ENCODE measurements at regions not wholly inside any gene's neighbourhood (a gene's known extent, or its start where the extent isn't known, plus 50 kb on each side); places are given as distances from the start of the nearest gene placed in this dataset.

DNA sequence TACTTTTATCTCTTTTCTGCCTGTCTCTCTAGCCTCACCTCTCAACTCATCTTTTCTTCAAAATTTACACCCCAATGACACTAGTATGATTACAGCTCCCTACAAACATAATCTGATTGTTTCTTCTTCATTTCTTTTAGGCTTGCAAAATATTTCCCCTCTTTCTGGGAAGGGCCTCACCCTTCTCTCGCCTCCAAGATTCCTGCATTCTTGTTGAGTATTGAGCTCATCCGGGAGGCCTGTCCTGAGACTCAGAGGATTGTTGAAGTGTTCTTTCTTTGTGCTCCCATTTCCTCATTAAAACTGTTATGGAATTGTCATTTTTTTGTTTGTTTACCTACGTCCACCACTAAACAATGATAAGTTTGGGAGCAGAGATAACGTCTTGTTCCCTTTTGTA, 99.1 kb upstream of the CHRM3 start (continued):
- TF ChIP-seq CAMTA2 (CRISPR knock-in tag; conservative IDR thresholded peaks at IDR 0.05), result no peak
- no peak for TF ChIP-seq MYNN (IDR thresholded peaks at IDR 0.05)
- TF ChIP-seq MYNN (CRISPR knock-in tag; IDR thresholded peaks at IDR 0.05), result no peak
- no peak for TF ChIP-seq ZBTB1 (CRISPR knock-in tag; IDR thresholded peaks at IDR 0.05; ENCODE audit: borderline replicate concordance, low read depth)
- no peak for TF ChIP-seq POLR2AphosphoS2 (IDR thresholded peaks at IDR 0.05; ENCODE audit: low read length)
- TF ChIP-seq BRD9 (IDR thresholded peaks at IDR 0.05; ENCODE audit: low read depth, partially characterized antibody), result no peak

DNA sequence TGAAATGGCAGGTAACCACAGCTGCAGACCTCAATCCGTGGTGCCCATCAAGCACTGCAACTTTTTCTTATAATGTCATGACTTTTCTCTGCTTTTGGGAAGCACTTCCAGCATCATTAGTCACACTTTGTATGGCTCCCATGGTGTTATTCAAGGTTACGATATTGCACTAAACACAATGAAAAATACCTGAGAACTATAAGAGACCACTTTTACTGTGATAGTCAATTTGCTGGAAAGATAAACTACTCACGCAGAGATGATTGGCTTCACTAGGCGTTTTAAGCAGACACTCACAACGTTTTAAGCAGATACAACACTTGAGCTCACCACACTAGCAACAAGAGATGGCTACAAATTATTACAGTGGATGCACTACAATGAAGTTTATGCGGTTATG, 103.2 kb upstream of the CHRM3 start:
- FAIRE-seq, result no peak
- WGBS (ENCODE audit: insufficient coverage, low coverage, missing lambda C conversion rate), result under 1% methylated on average over 6 of the region's 6 CpGs
- intact Hi-C loops (cut with micrococcal nuclease), result no loop called here

More for the DNA sequence above, 103.2 kb upstream of the CHRM3 start:
- Histone ChIP-seq H3K27ac (ENCODE audit: extremely low read depth, low read depth, low read length) (no peak overlapping the region), H2AFZ (ENCODE audit: low read depth, low read length) (no peak overlapping the region), H3K79me2 (ENCODE audit: control insufficient read depth, insufficient read depth, low read length) (no peaks in the 10 kb centered on the region), H3K9me3 (replicated peaks; ENCODE audit: control insufficient read depth, insufficient read depth, low read depth, low read length) (peaks cover 4% of the 10 kb centered on the region; the same call in 1 of the 2 replicates), H3K27me3 (ENCODE audit: control insufficient read depth in 2 of 2, insufficient read depth in 2 of 2, low read length in 2 of 2) (no peaks in the 10 kb centered on the region), H3K9me1 (ENCODE audit: control insufficient read depth, insufficient read depth, low read length) (no peaks in the 10 kb centered on the region), H4K20me1 (replicated peaks; ENCODE audit: control insufficient read depth, insufficient read depth, low read length) (no peaks in the 10 kb centered on the region), H3K4me1 (replicated peaks in 1 of 2; ENCODE audit: control insufficient read depth in 2 of 2, insufficient read depth in 2 of 2, low read length in 2 of 2) (no peaks in the 10 kb centered on the region), H3K4me3 (no peak overlapping the region), H3K4me2 (ENCODE audit: insufficient read depth, low read length) (no peak overlapping the region), H3K9ac (ENCODE audit: insufficient read depth in 1 of 2, low read depth in 2 of 2, low read length in 2 of 2) (no peak overlapping the region), H3K36me3 (ENCODE audit: control insufficient read depth, insufficient read depth, low read length) (no peaks in the 10 kb centered on the region)
- CTCF ChIA-PET (ENCODE audit: low intra/inter-chr PET ratio), result no interaction called here
- TF ChIP-seq ZNF277 (CRISPR knock-in tag; IDR thresholded peaks at IDR 0.05; ENCODE audit: borderline replicate concordance) (no peak), NR2F6 (CRISPR knock-in tag; IDR thresholded peaks at IDR 0.05) (no peak), XRCC5 (IDR thresholded peaks at IDR 0.05; ENCODE audit: low read depth, low read length) (no peak), NFATC3 (IDR thresholded peaks at IDR 0.05) (no peak), POLR3A (IDR thresholded peaks at IDR 0.05; ENCODE audit: borderline replicate concordance, extremely low read depth, insufficient read depth, insufficient read length) (no peak), PTRF (tag; IDR thresholded peaks at IDR 0.05) (no peak), EWSR1 (IDR thresholded peaks at IDR 0.05; ENCODE audit: borderline replicate concordance, low read depth, partially characterized antibody) (no peak), KLF13 (tag; IDR thresholded peaks at IDR 0.05; ENCODE audit: borderline replicate concordance, low read depth) (no peak), HEY1 (CRISPR knock-in tag; IDR thresholded peaks at IDR 0.05; ENCODE audit: borderline replicate concordance) (no peak), HDAC3 (IDR thresholded peaks at IDR 0.05; ENCODE audit: borderline replicate concordance, partially characterized antibody) (no peak), ZNF274 (IDR thresholded peaks at IDR 0.05; ENCODE audit: borderline replicate concordance, low read depth, low read length) (no peak), ZNF740 (CRISPR knock-in tag; IDR thresholded peaks at IDR 0.05) (no peak), ZNF740 (tag; IDR thresholded peaks at IDR 0.05) (no peak), SLC30A9 (CRISPR knock-in tag; IDR thresholded peaks at IDR 0.05) (no peak), NCOR1 (IDR thresholded peaks at IDR 0.05) (no peak)
- no peak for ATAC-seq
- in situ Hi-C loops (cut with MboI), result no loop called here
- POLR2A ChIA-PET, result no interaction called here
- no peak for DNase-seq (ENCODE audit: extremely low read depth in 1 of 4, low spot score in 3 of 4)
- BruUV-seq (replicated peaks), result no TSS peak

All from K562 (cell line).